ENCODE measurements at regions not wholly inside any gene's neighbourhood (a gene's known extent, or its start where the extent isn't known, plus 50 kb on each side); places are given as distances from the start of the nearest gene placed in this dataset.

GRCh38 chr4:111806331-111806730, 338.9 kb upstream of the FAM241A start:
- H3K4me3 ChIP-seq: no peak overlapping the region
- H3K27me3 ChIP-seq: peaks cover 0 to 7% (median 0%) of the 10 kb centered on the region in 7 donors
- no peak for TF ChIP-seq CTCF (IDR thresholded peaks at IDR 0.05)
- whole genome bisulfite sequencing, 2 donors: 50 to 53% methylated on average over 5 of the region's 5 CpGs
- no peak overlapping the region for H3K27ac ChIP-seq
- no peaks in the 10 kb centered on the region for H3K9me3 ChIP-seq
- no peaks in the 10 kb centered on the region for H3K36me3 ChIP-seq
- intact Hi-C loops (cut with DNase I): no loop called here
- H3K4me1 ChIP-seq: no peaks in the 10 kb centered on the region
- DNase-seq: no peak
- ATAC-seq: no peak

DNA sequence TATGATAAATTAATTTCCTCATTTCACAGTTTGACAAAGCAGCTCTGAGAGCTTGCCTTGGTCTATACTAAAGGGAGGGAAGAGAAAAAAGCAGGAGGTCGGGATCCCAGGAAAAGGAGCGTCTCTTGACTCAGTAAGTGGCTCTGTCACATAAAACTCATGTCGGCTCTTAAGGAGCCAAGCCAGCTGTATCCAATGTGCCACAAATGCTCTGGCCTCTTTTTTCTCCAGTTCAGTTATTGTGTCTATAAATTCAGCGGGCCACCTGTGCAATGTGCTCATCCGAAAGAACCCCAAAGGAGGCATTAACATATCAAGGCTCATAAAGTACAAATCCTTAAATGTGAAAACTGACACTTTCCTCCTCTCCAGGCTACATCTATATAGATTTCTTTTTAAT, 337.7 kb upstream of the FAM241A start:
- Histone ChIP-seq H3K27me3 (peaks cover 0 to 7% (median 0%) of the 10 kb centered on the region in 7 donors), H3K27ac (no peak overlapping the region), H3K4me3 (no peak overlapping the region), H3K36me3 (no peaks in the 10 kb centered on the region), H3K9me3 (no peaks in the 10 kb centered on the region), H3K4me1 (no peaks in the 10 kb centered on the region)
- ATAC-seq (no peak), DNase-seq (no peak)
- WGBS, 2 donors: 69 to 77% methylated on average over 5 of the region's 5 CpGs
- no peak for TF ChIP-seq CTCF (IDR thresholded peaks at IDR 0.05)
- intact Hi-C loops (cut with DNase I): no loop called here

- DNase-seq (no peak), ATAC-seq (no peak)
- Histone ChIP-seq H3K36me3 (no peaks in the 10 kb centered on the region), H3K4me3 (no peak overlapping the region), H3K9me3 (no peaks in the 10 kb centered on the region), H3K27me3 (peaks cover 0 to 7% (median 0%) of the 10 kb centered on the region in 7 donors), H3K4me1 (no peaks in the 10 kb centered on the region), H3K27ac (no peak overlapping the region)
- intact Hi-C loops (cut with DNase I): no loop called here
- no peak for TF ChIP-seq CTCF (IDR thresholded peaks at IDR 0.05)
- WGBS, 2 donors: 42 to 53% methylated on average over 2 of the region's 2 CpGs
Observed at GRCh38 chr4:111808174-111808573, 337.1 kb upstream of the FAM241A start.

- ATAC-seq: no peak
- Histone ChIP-seq H3K27ac (no peak overlapping the region), H3K9me3 (peaks cover 0 to 7% (median 0%) of the 10 kb centered on the region in 11 donors), H3K27me3 (peaks cover 0 to 7% (median 0%) of the 10 kb centered on the region in 7 donors), H3K4me1 (no peaks in the 10 kb centered on the region), H3K4me3 (no peak overlapping the region), H3K36me3 (no peaks in the 10 kb centered on the region)
- no peak for DNase-seq
- WGBS, 2 donors: 67 to 76% methylated on average over 2 of the region's 2 CpGs
- no peak for TF ChIP-seq CTCF (IDR thresholded peaks at IDR 0.05)
- intact Hi-C loops (cut with DNase I): no loop called here
Observed at GRCh38 chr4:111811661-111812060, 333.6 kb upstream of the FAM241A start.
